BE2C (cell line): ENCODE measurements at regions not wholly inside any gene's neighbourhood (a gene's known extent, or its start where the extent isn't known, plus 50 kb on each side); places are given as distances from the start of the nearest gene placed in this dataset.
"Not testable (repeated sequence)": the region's sequence is repeated elsewhere in the genome, so short reads cannot be mapped to it uniquely, and the experiment has no call there.

ENCODE experiments used
- DNase-seq: peaks from one replicate; pipeline ENCODE4 v3.0.0-alpha.2; 2020
- H3K27me3 ChIP-seq: fragments of 250-450 bp; sonication (Bioruptor Pico); 2 replicates; pipeline ENCODE4 v1.5.1; 2020; ENCODE audit warnings: mild to moderate bottlenecking
- H3K36me3 ChIP-seq: fragments of 250-450 bp; sonication (Bioruptor Pico); 2 replicates; pipeline ENCODE4 v1.5.1; 2020; ENCODE audit warnings: mild to moderate bottlenecking
- H3K4me1 ChIP-seq: fragments of 250-450 bp; sonication (Bioruptor Pico); 2 replicates; pipeline ENCODE4 v1.5.1; 2020
- H3K4me3 ChIP-seq: 2 replicates; pipeline ENCODE4 v1.5.1; 2011; ENCODE audit warnings: low read depth, low read length
- H3K9me3 ChIP-seq: fragments of 250-450 bp; sonication (Bioruptor Pico); 2 replicates; pipeline ENCODE4 v1.5.1; 2020
- TF ChIP-seq, protein P1 (sequence below): IDR thresholded peaks from 2 replicates; pipeline ENCODE4 v1.5.1; 2012; ENCODE audit warnings: mild to moderate bottlenecking, low read depth, low read length

DNA sequence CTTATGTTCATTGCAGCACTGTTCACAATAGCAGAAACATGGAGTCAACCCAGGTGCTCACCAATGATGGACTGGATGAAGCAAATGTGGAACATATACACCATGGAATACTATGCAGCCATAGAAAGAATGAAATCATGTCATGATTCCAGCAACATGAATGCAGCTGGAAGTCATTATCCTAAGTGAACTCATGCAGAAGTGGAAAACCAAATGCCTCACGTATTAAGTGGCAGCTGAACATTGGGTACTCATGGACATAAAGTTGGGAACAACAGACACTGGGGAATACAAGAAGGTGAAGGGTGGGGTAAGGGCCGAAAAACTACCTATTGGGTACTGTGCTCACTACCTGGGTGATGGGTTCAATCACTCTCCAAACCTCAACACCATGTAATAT, 915.9 kb downstream of the UQCRFS1 start:
- H3K27me3 ChIP-seq: no peaks in the 10 kb centered on the region
- H3K4me3 ChIP-seq: no peak overlapping the region
- H3K9me3 ChIP-seq: peaks cover 4% of the 10 kb centered on the region; the same call in 1 of the 2 replicates
- TF ChIP-seq, protein P1, sequence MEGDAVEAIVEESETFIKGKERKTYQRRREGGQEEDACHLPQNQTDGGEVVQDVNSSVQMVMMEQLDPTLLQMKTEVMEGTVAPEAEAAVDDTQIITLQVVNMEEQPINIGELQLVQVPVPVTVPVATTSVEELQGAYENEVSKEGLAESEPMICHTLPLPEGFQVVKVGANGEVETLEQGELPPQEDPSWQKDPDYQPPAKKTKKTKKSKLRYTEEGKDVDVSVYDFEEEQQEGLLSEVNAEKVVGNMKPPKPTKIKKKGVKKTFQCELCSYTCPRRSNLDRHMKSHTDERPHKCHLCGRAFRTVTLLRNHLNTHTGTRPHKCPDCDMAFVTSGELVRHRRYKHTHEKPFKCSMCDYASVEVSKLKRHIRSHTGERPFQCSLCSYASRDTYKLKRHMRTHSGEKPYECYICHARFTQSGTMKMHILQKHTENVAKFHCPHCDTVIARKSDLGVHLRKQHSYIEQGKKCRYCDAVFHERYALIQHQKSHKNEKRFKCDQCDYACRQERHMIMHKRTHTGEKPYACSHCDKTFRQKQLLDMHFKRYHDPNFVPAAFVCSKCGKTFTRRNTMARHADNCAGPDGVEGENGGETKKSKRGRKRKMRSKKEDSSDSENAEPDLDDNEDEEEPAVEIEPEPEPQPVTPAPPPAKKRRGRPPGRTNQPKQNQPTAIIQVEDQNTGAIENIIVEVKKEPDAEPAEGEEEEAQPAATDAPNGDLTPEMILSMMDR: no peak
- DNase-seq: no peak
- no peaks in the 10 kb centered on the region for H3K36me3 ChIP-seq
- H3K4me1 ChIP-seq: no peaks in the 10 kb centered on the region

DNA sequence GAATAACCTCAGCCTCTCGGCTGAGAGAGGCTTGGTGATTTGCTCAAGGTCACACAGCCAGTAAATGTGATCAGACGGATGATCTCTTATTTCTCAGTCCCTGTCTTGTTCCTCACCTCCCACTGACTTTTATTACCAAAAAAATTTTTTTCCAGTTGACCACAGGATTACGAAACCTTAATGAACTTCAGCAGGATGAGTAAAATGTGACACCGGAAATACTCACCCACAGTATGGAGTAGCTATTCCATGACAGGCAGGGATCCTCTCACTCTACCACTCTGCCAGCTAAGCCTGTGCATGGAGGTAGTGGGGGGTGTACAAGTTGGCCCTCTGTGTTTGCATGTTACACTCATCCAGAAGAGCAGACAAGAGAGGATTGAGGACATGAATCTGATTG, 916.4 kb downstream of the UQCRFS1 start:
- Histone ChIP-seq H3K4me3 (no peak overlapping the region), H3K4me1 (no peaks in the 10 kb centered on the region), H3K27me3 (no peaks in the 10 kb centered on the region), H3K9me3 (peaks cover 6% of the 10 kb centered on the region; the same call in 1 of the 2 replicates), H3K36me3 (no peaks in the 10 kb centered on the region)
- DNase-seq: no peak
- TF ChIP-seq, protein P1: no peak

DNA sequence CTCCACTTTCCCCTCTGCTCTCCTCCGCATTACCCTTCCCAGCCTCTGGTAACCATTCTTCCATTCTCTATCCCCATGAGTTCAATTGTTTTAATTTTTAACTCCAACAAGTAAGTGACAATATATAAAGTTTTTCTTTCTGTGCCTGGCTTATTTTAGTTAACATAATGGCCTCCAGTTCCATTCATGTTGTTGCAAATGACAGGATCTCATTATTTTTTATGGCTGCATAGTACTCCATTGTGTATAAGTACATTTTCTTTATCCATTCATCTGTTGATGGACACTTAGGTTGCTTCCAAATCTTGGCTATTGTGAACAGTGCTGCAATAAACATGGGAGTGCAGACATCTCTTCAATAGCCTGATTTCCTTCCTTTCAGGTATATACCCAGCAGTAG, 918.0 kb downstream of the UQCRFS1 start:
- H3K27me3 ChIP-seq, H3K4me3 ChIP-seq: not testable (repeated sequence)

DNA sequence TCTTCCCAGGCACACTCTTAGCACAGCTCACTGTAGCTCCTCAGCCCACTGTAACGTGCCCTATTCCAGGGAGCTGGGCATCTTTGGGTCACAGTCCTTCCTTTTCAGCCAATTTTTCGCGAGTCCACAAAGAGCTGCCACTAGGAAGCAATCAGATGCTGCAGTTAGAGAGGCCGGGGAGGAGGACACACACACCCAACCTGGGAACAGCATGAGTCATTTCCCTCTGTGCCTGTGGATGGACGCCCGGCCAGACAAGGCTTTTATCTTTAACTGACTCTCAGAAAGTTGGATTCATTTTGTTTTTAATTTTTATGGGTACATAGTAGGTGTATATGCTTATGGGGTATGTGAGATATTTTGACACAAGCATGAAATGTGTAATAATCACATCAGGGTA, 918.6 kb downstream of the UQCRFS1 start:
- H3K4me1 ChIP-seq: no peaks in the 10 kb centered on the region
- no peaks in the 10 kb centered on the region for H3K36me3 ChIP-seq
- H3K27me3 ChIP-seq: no peaks in the 10 kb centered on the region
- peaks cover 2% of the 10 kb centered on the region; the same call in 1 of the 2 replicates for H3K9me3 ChIP-seq
- TF ChIP-seq, protein P1: no peak
- no peak overlapping the region for H3K4me3 ChIP-seq
- no peak for DNase-seq

More for the DNA sequence above, 918.0 kb downstream of the UQCRFS1 start:
- not testable (repeated sequence) for H3K4me1 ChIP-seq, H3K36me3 ChIP-seq, DNase-seq, H3K9me3 ChIP-seq

DNA sequence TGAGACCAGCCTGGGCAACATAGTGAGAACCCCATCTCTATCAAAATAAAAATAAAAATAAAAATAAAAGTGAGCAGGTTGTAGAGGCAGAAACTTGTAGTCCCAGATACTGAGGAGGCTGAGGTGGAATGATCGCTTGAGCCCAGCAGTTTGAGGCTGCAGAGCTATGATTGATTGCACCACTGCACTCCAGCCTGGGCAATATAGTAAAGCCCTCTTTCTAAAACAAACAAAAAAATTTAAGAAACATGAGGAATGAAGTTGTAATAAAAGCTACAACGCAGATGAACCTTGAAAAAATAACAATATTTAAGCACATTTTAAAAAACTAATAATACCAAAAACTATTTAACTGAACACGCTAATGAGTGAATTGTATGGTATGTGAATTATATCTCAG, 919.3 kb downstream of the UQCRFS1 start:
- TF ChIP-seq, protein P1: no peak
- peaks cover 2% of the 10 kb centered on the region; the same call in 1 of the 2 replicates for H3K9me3 ChIP-seq
- no peaks in the 10 kb centered on the region for H3K4me1 ChIP-seq
- H3K36me3 ChIP-seq: no peaks in the 10 kb centered on the region
- H3K4me3 ChIP-seq: no peak overlapping the region
- no peak for DNase-seq
- H3K27me3 ChIP-seq: no peaks in the 10 kb centered on the region

DNA sequence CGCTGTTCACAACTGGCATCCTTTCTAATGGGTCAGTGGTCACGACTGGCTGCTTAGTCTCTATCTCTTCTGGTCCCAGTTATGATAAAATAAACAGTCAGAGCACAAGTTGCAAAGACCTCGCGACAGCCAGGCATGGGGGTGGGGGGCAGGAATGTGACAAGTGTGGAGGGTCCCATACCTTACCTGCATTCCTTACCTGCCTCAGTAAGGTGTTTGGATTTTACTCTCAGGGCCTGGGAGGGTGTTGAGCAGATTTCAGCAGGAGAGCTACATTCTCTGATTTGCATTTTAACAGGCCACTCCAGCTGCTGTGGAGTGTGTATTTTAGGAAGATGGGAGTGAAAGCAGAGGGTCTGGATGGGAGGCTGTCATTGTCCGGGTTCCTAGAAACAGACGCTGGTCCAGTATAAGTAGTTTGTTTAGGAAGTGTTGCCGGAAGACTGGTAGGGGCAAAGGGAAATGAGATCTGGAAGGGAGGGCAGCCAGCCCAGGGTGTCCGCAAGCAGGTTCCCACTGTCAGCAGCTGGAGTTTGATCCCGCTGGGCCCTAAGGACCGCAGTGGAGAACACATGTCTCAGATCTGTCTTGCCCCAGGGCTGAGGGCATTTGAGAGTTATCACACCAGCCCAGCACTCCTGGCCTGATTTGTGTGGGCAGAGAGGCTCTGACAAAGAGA, 920.0 kb downstream of the UQCRFS1 start:
- Histone ChIP-seq H3K9me3 (peaks cover 2% of the 10 kb centered on the region; the same call in 1 of the 2 replicates), H3K27me3 (no peaks in the 10 kb centered on the region), H3K36me3 (no peaks in the 10 kb centered on the region), H3K4me1 (no peaks in the 10 kb centered on the region), H3K4me3 (no peak overlapping the region)
- TF ChIP-seq, protein P1: no peak
- no peak for DNase-seq
